Breast epithelium (tissue), 3 donors: ENCODE measurements at regions not wholly inside any gene's neighbourhood (a gene's known extent, or its start where the extent isn't known, plus 50 kb on each side); places are given as distances from the start of the nearest gene placed in this dataset.

Experiments used
- POLR2A ChIP-seq: fragments of 450-650 bp; IDR thresholded peaks from one replicate; pipeline ENCODE4 v1.6.1; 2016; ENCODE audit warnings: antibody characterized with exemption, mild to moderate bottlenecking, moderate library complexity
- POLR2AphosphoS5 ChIP-seq, 3 donors: sonication (generic); formaldehyde crosslinking; IDR thresholded peaks; one replicate each; pipeline ENCODE4 v1.6.1; 2017; ENCODE audit warnings: antibody characterized with exemption in 3 of 3
- TF ChIP-seq, protein P1 (sequence below), 3 donors: fragments of 450-650 bp; IDR thresholded peaks; one replicate each; pipeline ENCODE4 v1.5.1; 2016 to 2017; ENCODE audit warnings: antibody characterized with exemption in 3 of 3, mild to moderate bottlenecking in 3 of 3, moderate library complexity in 3 of 3

DNA sequence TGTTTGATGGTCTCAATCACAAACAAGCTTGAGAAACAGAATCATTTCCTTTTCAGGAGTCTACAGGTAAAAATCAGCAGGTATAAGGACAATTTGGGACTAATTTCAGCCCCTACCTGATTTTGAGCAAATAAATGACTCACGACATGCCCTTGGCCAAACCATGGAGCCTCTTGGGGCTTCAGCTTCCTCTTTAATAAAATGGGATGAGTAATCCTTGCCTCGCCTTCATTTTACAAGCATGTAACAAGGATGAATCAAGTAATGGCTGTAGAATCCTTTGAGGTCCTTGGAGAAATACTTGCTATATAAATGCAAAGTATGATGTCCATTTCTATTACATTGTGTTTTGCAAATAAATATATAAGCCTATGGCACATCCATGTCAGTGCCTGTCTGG, 212.8 kb upstream of the PODXL start:
- TF ChIP-seq, protein P1, sequence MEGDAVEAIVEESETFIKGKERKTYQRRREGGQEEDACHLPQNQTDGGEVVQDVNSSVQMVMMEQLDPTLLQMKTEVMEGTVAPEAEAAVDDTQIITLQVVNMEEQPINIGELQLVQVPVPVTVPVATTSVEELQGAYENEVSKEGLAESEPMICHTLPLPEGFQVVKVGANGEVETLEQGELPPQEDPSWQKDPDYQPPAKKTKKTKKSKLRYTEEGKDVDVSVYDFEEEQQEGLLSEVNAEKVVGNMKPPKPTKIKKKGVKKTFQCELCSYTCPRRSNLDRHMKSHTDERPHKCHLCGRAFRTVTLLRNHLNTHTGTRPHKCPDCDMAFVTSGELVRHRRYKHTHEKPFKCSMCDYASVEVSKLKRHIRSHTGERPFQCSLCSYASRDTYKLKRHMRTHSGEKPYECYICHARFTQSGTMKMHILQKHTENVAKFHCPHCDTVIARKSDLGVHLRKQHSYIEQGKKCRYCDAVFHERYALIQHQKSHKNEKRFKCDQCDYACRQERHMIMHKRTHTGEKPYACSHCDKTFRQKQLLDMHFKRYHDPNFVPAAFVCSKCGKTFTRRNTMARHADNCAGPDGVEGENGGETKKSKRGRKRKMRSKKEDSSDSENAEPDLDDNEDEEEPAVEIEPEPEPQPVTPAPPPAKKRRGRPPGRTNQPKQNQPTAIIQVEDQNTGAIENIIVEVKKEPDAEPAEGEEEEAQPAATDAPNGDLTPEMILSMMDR (IDR thresholded peaks at IDR 0.05), result no peak
- TF ChIP-seq POLR2AphosphoS5 (IDR thresholded peaks at IDR 0.05) (no peak), POLR2A (no peak)
